Stimulated activated effector memory CD8-positive, alpha-beta T cell treated with anti-CD3 and anti-CD28 coated beads, Interleukin-12 subunit alpha, Interleukin-12 subunit beta, amount 100 ng/mL, for 72 hours (primary cell): ENCODE measurements at regions not wholly inside any gene's neighbourhood (a gene's known extent, or its start where the extent isn't known, plus 50 kb on each side); places are given as distances from the start of the nearest gene placed in this dataset.

Experiments used
- ATAC-seq: fragments of 150-1000 bp; cut with Tn5 transposase; 2 replicates; pipeline ENCODE4 v1.10.0; 2021
- DNase-seq, 2 donors: peaks; one replicate each; pipeline ENCODE4 v3.0.0; 2021 to 2022; ENCODE audit warnings: low spot score in 2 of 2
- H3K27ac Mint-ChIP-seq: one replicate; pipeline ENCODE4 v1.8.0; 2022; ENCODE audit warnings: mild to moderate bottlenecking, mixed read lengths
- H3K36me3 Mint-ChIP-seq: one replicate; pipeline ENCODE4 v1.8.0; 2022; ENCODE audit warnings: mild to moderate bottlenecking, mixed read lengths
- H3K4me1 Mint-ChIP-seq: one replicate; pipeline ENCODE4 v1.8.0; 2022; ENCODE audit warnings: mixed read lengths
- H3K4me3 Mint-ChIP-seq: one replicate; pipeline ENCODE4 v1.8.0; 2022; ENCODE audit warnings: mild to moderate bottlenecking, mixed read lengths
- H3K9me3 Mint-ChIP-seq: one replicate; pipeline ENCODE4 v1.8.0; 2022; ENCODE audit warnings: mixed read lengths

DNA sequence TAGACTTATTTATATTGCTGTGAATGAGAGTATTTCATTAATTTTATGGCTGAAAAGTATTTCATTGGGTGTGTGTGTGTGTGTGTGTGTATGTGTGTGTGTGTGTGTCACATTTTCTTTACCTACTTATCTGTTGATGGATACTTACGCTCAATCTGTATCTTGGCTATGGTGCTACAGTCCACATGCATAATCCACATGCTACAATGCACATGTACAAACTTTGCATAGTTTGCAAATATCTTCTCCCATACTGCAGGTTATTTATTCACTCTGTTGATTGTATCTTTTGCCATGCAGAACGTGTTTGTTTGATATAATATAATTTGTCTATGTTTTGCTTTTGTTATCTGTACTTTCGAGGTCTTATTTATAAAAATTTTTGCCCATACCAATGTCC, 167.8 kb downstream of the RAB28 start:
- H3K9me3 Mint-ChIP-seq = peaks cover 14% of the 10 kb centered on the region
- DNase-seq (no peak), ATAC-seq (no peak)
- no peaks in the 10 kb centered on the region for H3K36me3 Mint-ChIP-seq
- no peak overlapping the region for H3K4me3 Mint-ChIP-seq
- H3K4me1 Mint-ChIP-seq = no peaks in the 10 kb centered on the region
- no peak overlapping the region for H3K27ac Mint-ChIP-seq

DNA sequence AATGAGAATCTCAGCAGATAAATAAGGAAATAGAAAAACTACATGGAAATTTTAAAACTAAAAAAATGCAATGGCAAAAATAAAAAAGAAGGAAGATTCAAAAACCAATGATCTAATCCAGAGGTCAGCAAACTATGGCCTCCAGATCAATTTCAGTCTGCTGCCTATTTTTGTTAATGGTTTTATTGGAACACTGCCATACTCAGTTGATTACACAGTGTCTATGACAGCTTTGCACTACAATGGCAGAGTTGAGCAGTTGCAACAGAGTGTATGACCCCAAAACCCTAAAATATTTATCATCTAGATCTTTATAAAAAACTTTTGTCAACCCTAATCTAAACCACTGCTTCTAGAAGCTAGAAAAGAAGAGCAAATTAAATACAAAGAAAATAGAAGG, 170.3 kb downstream of the RAB28 start:
- H3K4me3 Mint-ChIP-seq = no peak overlapping the region
- no peaks in the 10 kb centered on the region for H3K4me1 Mint-ChIP-seq
- ATAC-seq (no peak), DNase-seq (no peak)
- no peak overlapping the region for H3K27ac Mint-ChIP-seq
- H3K36me3 Mint-ChIP-seq = no peaks in the 10 kb centered on the region
- peaks cover 7% of the 10 kb centered on the region for H3K9me3 Mint-ChIP-seq

DNA sequence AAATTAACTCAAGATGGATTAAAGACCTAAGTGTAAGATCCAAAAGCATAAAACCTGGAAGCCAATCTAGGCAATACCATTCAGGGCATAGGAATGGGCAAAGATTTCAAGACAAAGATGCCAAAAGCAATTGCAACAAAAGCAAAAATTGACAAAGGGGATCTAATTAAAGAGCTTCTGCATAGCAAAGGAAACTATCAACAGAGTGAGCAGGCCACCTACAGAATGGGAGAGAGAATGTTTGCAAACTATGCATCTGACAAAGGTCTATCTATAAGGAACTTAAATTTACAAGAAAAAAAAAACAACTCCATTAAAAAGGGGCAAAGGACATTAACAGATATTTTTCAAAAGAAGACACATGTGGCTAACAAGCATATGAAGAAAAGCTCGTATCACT, 171.9 kb downstream of the RAB28 start:
- peaks cover 7% of the 10 kb centered on the region for H3K9me3 Mint-ChIP-seq
- no peaks in the 10 kb centered on the region for H3K36me3 Mint-ChIP-seq
- H3K4me3 Mint-ChIP-seq = no peak overlapping the region
- no peak for DNase-seq
- no peak for ATAC-seq
- H3K4me1 Mint-ChIP-seq = no peaks in the 10 kb centered on the region
- no peak overlapping the region for H3K27ac Mint-ChIP-seq

- Mint-ChIP-seq H3K4me3 (no peak overlapping the region), H3K4me1 (no peaks in the 10 kb centered on the region), H3K9me3 (peaks cover 8% of the 10 kb centered on the region), H3K27ac (no peak overlapping the region), H3K36me3 (no peaks in the 10 kb centered on the region)
- no peak for DNase-seq
- no peak for ATAC-seq
Measured at GRCh38 chr4:13309751-13310150, 174.4 kb downstream of the RAB28 start.

DNA sequence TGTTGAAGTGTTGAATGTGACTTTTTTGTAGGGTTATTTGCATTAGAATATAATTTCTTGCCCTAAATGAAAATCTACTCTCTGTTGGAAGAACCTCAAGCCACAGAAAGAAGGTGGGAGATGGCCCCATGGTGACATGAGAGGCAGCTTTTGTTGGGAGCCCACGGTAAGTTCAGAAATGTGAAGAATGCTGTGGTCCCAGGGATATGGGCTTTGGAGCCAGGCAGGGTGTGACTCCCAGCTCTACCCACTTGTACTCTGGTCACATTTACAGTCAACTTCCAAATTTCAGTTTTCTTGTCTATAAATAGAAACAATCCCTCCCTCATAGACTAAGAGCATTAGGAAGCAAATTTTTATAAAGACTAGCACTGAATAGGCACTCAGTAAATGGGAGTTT, 177.8 kb downstream of the RAB28 start:
- H3K36me3 Mint-ChIP-seq = no peaks in the 10 kb centered on the region

DNA sequence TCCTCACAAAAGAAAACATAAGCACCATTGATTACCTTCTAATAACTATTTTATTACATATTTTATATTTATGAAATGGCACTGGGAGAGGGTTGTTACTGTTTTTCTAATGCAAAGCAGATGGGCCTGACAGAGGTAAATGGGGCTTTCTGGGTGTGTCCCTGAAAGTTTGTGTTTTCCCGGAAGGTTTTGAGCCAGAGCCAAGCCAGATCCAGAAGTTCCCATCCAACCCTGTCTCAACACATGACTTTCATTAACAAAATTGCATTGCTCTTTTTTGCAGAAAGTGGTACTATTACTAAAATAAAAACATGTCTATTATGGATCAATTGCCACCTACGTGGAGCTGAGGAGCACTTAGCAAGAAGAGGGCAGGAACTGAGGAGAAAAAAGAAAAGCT, 181.3 kb downstream of the RAB28 start:
- Mint-ChIP-seq H3K4me1 (no peaks in the 10 kb centered on the region), H3K27ac (no peak overlapping the region), H3K36me3 (no peaks in the 10 kb centered on the region), H3K4me3 (no peak overlapping the region), H3K9me3 (peaks cover 20% of the 10 kb centered on the region)
- DNase-seq (no peak), ATAC-seq (no peak)

More for the DNA sequence above, 177.8 kb downstream of the RAB28 start:
- DNase-seq (no peak), ATAC-seq (no peak)
- Mint-ChIP-seq H3K4me1 (no peaks in the 10 kb centered on the region), H3K9me3 (peaks cover 4% of the 10 kb centered on the region), H3K27ac (no peak overlapping the region), H3K4me3 (no peak overlapping the region)

- DNase-seq (no peak), ATAC-seq (no peak)
- H3K4me3 Mint-ChIP-seq = no peak overlapping the region
- no peaks in the 10 kb centered on the region for H3K4me1 Mint-ChIP-seq
- peaks cover 24% of the 10 kb centered on the region for H3K9me3 Mint-ChIP-seq
- H3K27ac Mint-ChIP-seq = no peak overlapping the region
- no peaks in the 10 kb centered on the region for H3K36me3 Mint-ChIP-seq
Measured at GRCh38 chr4:13299343-13299742, 184.8 kb downstream of the RAB28 start.

DNA sequence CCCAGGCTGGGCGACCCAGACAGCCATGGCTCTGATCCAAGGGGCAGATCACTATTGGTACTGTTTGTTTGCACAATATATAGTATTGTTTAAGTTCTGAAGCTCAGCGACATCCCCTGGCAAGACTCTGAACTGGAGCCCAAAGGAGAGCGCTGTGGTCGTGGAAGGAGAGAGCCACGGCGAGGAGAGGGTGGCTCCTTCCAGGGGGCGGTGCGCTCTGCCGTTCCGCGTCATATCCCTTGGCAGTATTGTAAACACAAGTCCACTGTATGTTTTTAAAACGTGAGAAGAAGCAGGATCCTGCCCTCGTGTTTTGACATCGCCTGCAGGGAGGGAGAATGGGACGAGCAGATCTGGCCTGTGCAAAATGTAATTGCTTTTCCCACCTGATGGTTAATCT, 185.5 kb downstream of the RAB28 start:
- no peak overlapping the region for H3K4me3 Mint-ChIP-seq
- no peak for DNase-seq
- no peak for ATAC-seq
- H3K36me3 Mint-ChIP-seq = no peaks in the 10 kb centered on the region
- H3K9me3 Mint-ChIP-seq = peaks cover 24% of the 10 kb centered on the region
- H3K27ac Mint-ChIP-seq = no peak overlapping the region
- H3K4me1 Mint-ChIP-seq = no peaks in the 10 kb centered on the region

DNA sequence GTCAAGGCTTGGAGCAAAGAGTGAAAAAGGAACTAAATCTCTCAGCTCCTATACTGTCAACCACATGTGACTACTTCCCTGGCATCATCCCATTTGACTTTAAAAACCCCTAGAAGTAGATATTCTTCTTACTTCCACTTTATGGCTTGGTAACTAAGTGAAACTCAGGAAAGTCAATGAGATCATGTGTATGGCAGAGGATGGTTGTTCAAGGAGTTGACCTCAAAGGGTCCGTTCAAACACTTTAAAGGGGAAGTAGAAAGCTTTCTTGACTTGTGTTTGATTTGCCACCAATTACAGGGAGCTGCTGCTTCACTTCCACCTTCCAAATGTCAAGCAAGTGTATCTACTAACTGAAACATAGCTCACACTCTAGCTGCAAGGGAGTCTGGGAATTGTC, 187.2 kb downstream of the RAB28 start:
- Mint-ChIP-seq H3K4me3 (no peak overlapping the region), H3K36me3 (no peaks in the 10 kb centered on the region), H3K27ac (no peak overlapping the region), H3K4me1 (no peaks in the 10 kb centered on the region), H3K9me3 (peaks cover 29% of the 10 kb centered on the region)
- DNase-seq = no peak
- ATAC-seq = no peak

- DNase-seq (no peak), ATAC-seq (no peak)
- peaks cover 22% of the 10 kb centered on the region for H3K9me3 Mint-ChIP-seq
- H3K27ac Mint-ChIP-seq = no peak overlapping the region
- no peak overlapping the region for H3K4me3 Mint-ChIP-seq
- H3K36me3 Mint-ChIP-seq = no peaks in the 10 kb centered on the region
- H3K4me1 Mint-ChIP-seq = no peaks in the 10 kb centered on the region
Measured at GRCh38 chr4:13294961-13295605, 189.1 kb downstream of the RAB28 start.

GRCh38 chr4:13292372-13292771, 191.8 kb downstream of the RAB28 start:
- Mint-ChIP-seq H3K36me3 (no peaks in the 10 kb centered on the region), H3K27ac (no peak overlapping the region), H3K9me3 (peaks cover 22% of the 10 kb centered on the region), H3K4me1 (no peaks in the 10 kb centered on the region), H3K4me3 (no peak overlapping the region)
- ATAC-seq (no peak), DNase-seq (no peak)

GRCh38 chr4:13289391-13289790, 194.7 kb downstream of the RAB28 start:
- no peak overlapping the region for H3K27ac Mint-ChIP-seq
- H3K4me1 Mint-ChIP-seq = no peaks in the 10 kb centered on the region
- no peaks in the 10 kb centered on the region for H3K36me3 Mint-ChIP-seq
- DNase-seq (no peak), ATAC-seq (no peak)
- H3K9me3 Mint-ChIP-seq = peaks cover 22% of the 10 kb centered on the region
- H3K4me3 Mint-ChIP-seq = no peak overlapping the region

DNA sequence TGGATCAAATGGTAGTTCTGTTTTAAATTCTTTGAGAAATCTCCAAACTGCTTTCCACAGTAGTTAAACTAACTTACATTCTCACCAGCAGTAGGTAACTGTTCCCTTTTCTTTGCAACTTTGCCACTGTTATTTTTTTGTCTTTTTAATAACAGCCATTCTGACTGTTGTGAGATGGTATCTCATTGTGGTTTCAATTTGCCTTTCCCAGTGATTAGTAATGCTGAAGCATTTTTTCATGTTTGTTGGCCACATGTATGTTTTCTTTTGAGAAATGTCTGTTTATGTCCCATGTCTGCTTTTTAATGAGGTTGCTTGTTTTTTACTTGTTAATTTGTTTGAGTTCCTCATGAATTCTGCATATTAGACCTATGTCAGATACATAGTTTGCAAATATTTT, 198.8 kb downstream of the RAB28 start:
- H3K27ac Mint-ChIP-seq = no peak overlapping the region
- H3K4me1 Mint-ChIP-seq = no peaks in the 10 kb centered on the region
- no peaks in the 10 kb centered on the region for H3K36me3 Mint-ChIP-seq
- no peak overlapping the region for H3K4me3 Mint-ChIP-seq
- no peak for ATAC-seq
- H3K9me3 Mint-ChIP-seq = peaks cover 21% of the 10 kb centered on the region
- DNase-seq = no peak

DNA sequence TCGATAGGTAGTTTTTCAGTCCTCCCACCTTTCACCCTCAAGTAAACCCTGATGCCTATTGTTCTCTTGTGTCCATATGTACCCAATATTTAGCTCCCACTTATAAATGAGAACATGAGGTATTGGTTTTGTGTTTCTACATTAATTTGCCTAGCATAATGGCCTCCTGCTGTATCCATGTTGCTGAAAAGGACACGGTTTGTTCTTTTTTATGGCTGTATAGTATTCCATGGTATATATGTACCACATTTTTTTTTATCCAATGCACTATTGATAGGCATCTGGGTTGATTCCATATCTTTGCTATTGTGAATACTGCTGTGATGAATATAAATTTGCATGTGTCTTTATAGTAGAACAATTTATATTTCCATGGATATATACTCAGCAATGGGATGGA, 199.2 kb downstream of the RAB28 start:
- Mint-ChIP-seq H3K9me3 (peaks cover 21% of the 10 kb centered on the region), H3K4me1 (no peaks in the 10 kb centered on the region), H3K36me3 (no peaks in the 10 kb centered on the region), H3K4me3 (no peak overlapping the region), H3K27ac (no peak overlapping the region)
- DNase-seq (no peak), ATAC-seq (no peak)

DNA sequence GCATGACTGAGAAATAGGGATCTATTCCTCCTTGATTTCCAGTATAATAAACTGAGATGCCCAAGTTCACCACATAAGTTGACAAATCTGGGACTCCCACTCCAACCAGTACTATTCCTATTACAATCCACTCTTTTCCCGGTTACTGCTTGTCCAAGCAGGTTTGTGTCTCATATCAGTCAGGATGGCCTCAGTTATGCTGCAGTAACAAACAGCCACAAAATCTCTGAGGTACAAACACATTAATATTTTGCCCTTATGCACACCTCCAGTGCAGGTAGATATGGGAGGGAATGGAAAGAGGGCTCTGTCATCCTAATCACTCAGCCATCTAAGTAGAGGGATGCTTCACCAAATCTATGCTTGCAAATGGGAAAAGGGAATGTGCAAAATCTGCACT, 207.8 kb downstream of the RAB28 start:
- no peak overlapping the region for H3K4me3 Mint-ChIP-seq
- peaks cover 29% of the 10 kb centered on the region for H3K9me3 Mint-ChIP-seq
- H3K36me3 Mint-ChIP-seq = no peaks in the 10 kb centered on the region
- H3K27ac Mint-ChIP-seq = no peak overlapping the region
- ATAC-seq (no peak), DNase-seq (no peak)
- H3K4me1 Mint-ChIP-seq = no peaks in the 10 kb centered on the region

GRCh38 chr4:13268703-13269102, 215.4 kb downstream of the RAB28 start:
- no peaks in the 10 kb centered on the region for H3K36me3 Mint-ChIP-seq
- ATAC-seq (no peak), DNase-seq (no peak)
- H3K4me3 Mint-ChIP-seq = no peak overlapping the region
- no peak overlapping the region for H3K27ac Mint-ChIP-seq
- H3K4me1 Mint-ChIP-seq = no peaks in the 10 kb centered on the region
- H3K9me3 Mint-ChIP-seq = peaks cover 5% of the 10 kb centered on the region

GRCh38 chr4:13268165-13268564, 216.0 kb downstream of the RAB28 start:
- Mint-ChIP-seq H3K36me3 (no peaks in the 10 kb centered on the region), H3K4me3 (no peak overlapping the region), H3K9me3 (peaks cover 3% of the 10 kb centered on the region), H3K27ac (no peak overlapping the region), H3K4me1 (no peaks in the 10 kb centered on the region)
- DNase-seq = no peak
- ATAC-seq = no peak
